HG03103 (cell line): ENCODE measurements at regions not wholly inside any gene's neighbourhood (a gene's known extent, or its start where the extent isn't known, plus 50 kb on each side); places are given as distances from the start of the nearest gene placed in this dataset.
"Not testable (repeated sequence)": the region's sequence is repeated elsewhere in the genome, so short reads cannot be mapped to it uniquely, and the experiment has no call there.

Experiments used
- ATAC-seq: cut with Tn5 transposase; IDR thresholded peaks from one replicate; pipeline ENCODE4 v1.9.1; 2021; ENCODE audit warnings: low read depth; ENCODE audit not compliant: unreplicated experiment

DNA sequence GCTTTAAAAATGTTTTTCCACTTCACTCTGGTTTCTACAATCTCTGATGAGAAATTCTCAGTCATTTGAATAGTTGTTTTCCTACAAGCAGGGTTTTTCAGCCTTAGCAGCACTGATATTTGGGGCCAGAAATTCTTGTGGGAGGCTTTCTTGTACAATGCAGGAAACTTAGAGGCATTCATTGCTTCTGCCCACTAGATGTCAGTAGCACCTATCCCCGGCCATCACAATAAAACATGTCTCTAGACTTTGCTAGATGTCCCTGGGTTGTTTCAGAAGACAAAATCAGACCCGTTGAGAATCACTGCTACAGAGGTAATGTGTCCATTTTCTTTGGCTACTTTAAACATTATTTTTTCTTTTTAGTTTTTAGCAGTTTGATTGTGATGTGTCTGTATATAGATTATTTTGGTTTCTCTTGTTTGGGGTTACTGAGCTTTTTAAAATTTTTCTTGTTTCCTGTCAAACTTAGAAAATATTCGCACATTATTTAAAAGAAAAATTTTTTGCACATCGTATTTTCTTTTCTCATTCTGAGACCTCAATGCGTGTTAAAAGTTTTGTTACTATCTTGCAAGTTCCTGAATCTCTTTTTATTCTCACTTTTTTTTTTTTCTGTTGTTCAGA lies 60.8 kb upstream of the CCDC179 start:
- ATAC-seq = peak; percentile 94

DNA sequence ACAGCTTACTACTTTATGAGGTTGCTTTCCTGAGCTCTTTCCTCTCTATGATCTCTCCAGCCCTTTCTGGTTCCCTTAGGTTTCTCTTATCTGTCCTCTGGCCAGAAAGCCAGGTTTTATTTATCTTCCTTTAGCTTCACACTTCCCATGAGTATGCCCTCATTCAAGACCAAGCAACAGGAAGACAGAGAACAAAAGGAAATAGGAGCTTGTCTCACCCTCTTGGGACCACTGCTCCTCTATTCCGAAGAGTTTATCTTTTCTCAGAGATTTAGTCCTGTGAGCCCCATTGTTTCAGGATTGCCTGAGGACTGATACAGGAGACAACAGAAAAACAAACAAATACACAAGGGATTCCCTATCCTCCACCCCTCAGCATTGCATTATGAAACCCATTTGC lies 62.4 kb upstream of the CCDC179 start:
- ATAC-seq = no peak

DNA sequence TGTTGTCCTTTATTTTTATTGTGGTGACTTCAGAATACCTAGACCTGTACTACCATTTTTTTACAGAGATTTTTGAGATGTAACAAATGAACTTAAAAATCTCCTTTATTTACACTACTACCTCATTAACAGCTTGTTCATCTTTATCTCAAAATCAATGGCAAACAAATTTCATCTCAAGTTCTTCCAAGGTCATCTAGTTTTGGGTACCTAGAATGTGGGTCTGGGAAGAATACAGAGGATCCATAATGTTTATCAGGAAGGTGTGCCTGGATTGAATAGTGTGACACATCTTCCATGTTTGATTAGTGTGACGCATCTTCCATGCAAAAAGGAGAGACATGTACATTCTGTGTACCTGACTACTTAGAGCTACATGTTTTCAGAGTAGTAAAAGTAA lies 63.3 kb upstream of the CCDC179 start:
- ATAC-seq = no peak

DNA sequence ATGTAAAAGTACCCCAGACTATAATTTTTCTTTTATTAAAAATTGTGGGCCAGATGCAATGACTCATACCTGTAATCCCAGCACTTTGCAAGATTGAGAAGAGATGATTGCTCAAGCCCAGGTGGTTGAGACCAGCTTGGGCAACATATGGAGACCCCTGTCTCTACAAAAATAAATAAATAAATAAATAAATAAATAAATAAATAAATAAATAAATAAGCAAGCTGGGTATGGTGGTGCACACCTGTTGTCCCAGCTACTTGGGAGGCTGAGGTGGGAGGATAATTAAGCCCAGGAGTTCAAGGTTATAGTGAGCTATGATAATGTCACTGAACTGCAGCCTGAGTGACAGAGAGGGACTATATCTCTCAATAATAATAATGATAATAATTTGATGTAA lies 66.1 kb upstream of the CCDC179 start:
- ATAC-seq = no peak

DNA sequence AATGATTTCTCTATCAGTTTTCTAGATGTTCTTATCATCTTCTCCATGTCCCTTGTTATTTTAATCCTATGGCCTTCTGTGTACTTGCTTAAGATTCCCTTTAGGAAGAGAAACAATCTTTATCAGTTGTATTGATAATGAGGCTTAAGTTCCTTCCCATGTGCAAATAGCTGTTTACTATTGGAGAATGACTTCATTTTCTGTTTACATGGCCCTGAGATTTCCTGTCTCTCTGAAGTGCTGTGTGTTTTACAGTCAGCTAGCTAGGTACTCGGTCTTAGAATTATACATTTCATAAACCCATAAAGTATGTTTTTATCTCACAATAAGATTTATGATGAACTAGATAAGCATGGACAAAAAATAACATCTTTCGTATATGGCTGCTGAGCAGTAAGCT lies 67.5 kb upstream of the CCDC179 start:
- ATAC-seq = no peak

DNA sequence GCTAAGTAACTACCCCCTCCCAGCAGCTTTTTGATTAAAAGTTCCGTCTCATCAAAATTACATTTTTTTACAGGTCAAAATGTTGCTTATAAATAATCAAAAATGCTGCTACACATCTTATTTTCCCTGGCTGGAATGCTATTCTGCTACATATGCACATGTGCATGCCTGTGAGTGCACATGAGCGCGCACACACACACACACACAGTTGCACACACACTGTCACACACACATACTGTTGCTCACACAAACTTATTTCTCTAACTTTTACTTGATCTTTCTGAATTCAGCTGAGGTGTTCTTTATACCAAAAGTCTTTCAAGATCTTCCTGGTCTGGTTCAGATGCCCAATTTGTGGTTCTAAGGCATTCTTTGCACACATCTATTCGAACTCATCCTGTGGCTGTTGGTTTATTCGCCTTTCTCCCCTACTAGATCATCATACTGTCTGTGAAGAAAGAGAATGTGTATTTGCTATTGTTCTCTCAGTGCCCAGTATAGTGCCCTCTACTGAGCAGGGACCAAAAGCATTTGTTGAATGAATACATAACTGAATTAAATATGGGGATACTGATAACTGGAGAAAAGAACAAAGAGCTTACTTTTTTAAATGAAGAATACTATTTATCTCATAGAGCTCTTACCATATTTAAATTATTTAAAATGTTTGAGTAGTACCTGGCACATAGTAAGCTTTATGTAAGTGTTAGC lies 68.1 kb upstream of the CCDC179 start:
- ATAC-seq = no peak

DNA sequence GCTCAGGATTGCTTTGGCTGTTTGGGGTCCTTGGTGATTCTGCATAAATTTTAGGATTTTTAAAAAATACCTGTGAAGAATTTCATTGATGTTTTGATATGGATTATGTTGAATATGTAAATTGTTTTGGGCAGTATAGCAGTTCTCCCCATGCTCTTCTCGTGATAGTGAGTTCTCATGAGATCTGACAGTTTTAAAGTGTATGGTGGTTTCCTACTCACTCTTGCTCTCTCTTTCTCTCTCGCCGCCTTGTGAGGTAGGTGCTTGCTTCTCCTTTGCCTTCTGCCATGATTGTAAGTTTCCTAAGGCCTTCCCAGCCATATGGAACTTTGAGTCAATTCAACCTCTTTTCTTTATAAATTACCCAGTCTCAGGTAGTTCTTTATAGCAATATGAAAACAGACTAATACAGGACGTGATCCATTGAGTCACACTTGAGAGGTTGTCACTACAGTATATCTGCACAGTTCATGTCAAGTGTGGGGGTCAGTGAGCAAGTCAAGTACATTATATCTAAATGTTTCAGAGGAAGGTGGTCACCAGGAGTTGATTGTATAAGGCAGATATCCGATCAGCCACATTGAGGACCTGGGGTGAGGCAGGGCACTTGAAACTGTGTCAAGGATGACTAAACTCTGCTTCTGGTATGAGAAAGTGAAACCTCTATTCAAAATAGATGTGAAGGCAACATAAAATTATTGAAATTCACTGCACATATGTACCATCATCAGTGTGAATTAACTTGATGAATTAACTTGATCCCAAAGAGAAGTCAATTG lies 70.7 kb upstream of the CCDC179 start:
- peak; percentile 90 for ATAC-seq

DNA sequence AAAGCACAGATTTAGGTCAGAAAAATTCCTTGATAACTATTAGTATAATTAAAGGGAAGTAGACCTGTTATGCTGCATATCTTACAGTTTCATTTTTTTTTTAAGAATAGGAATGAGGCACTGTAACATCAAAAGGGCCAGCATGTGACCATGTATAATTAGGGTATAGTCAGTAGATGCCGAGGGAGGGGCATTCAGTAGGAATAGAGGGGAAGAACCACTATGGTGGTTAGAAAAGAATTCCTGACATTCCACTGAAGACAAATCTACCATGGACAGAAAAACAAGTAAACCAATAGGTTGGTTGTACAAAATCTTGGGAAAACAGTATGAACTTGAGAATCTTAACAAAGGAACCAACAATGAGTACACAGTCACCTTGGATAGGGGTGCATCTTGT lies 78.4 kb upstream of the CCDC179 start:
- no peak for ATAC-seq

DNA sequence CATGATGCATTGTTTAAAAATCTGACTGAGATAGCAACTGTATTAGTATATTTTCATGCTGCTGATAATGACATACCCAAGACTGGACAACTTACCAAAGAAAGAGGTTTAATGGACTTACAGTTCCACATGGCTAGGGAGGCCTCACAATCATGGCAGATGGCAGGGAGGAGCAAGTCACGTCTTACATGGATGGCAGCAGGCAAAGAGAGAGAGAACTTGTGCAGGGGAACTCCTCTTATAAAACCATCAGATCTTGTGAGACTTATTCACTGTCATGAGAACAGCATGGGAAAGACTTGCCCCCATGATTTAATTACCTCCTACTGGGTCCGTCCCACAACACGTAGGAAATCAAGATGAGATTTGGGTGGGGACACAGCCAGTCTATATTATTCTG lies 81.3 kb upstream of the CCDC179 start:
- ATAC-seq = not testable (repeated sequence)

DNA sequence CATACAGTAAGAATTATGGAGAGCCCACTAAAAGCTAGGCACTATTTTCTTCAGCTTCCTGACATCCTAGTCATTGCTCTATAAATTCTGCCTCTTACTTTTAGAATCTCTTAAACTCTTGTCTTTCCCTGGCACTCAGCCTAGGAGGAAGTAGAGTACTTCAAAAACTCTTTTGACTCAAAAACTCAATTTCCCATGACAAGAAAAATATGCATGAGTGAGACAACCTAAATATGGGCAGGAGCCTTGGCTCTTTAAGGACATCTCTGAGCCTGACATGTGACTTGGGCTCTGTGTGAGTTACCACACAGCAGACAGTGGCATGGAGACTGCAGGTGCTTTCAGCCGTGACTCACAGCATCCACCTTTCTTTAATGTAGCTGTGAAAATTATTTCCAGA lies 97.5 kb upstream of the CCDC179 start:
- no peak for ATAC-seq

DNA sequence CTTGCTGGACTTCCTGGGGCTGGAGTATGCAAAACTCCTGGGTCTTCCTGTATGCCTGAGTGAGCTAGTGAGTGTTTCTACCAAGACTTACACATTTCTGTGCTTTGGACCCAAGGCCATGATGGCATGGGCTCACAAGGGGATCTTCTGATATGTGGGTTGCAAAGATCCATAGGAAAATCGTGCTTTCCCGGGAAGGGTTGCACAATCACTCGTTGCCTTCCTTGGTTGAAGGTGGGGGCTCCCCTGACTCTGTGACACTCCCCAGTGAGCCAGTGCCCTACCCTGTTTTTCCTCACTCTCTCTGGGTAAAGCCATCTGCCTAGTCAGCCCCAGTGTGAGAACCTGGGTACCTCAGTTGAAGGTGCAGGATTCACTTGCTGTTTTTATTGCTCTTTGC lies 114.0 kb upstream of the CCDC179 start:
- ATAC-seq = no peak

DNA sequence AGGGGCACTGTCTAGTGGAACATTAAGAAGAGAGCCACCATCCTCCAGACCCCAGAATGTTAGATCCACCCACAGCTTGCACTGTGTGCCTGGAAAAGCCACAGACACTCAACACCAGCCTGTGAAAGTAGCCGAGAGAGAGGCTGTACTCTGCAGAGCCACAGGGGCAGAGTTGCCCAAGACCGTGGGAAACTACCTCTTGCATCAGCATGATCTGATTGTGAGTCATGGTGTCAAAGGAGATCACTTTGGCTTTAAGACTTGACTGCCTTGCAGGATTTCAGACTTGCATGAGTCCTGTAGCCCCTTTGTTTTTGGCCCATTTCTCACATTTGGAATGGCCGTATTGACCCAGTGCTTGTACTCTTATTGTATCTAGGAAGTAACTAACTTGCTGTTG lies 115.9 kb upstream of the CCDC179 start:
- no peak for ATAC-seq

DNA sequence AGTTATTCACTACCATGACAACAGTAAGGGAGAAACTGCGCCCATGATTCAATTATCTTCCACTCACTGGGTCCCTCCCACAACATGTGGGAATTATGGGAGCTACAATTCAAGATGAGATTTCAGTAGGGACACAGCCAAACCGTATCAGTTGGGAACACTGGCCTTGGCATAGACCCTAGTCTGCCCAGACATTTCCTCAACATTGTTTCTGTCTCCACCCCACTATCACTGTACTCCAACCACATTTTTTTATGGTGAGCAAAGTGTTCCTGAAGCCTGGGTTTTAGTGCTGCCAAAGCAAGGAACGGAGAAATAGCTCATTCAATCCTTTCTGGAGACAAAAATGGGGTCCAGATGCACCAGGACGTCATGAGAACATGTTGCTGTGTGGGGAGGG lies 122.6 kb upstream of the CCDC179 start:
- ATAC-seq = no peak

DNA sequence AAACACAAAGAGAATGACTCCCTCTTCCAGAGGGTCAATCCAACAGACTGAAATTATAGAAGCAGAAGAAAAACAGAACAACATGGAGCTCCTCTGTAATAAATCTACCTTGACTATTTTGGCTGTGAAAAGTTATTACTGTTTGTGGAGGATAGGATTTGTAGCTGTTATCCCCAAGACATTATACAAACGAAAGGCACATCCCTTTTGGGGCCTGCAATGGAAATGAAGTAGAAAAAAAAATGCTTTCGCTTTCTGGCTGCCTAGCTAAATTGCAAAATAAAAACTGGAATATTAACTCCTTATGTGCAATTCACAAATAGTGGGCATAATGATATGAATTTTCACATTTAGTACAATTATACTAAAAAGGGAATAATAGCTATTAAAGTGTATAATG lies 123.8 kb upstream of the CCDC179 start:
- ATAC-seq = no peak

DNA sequence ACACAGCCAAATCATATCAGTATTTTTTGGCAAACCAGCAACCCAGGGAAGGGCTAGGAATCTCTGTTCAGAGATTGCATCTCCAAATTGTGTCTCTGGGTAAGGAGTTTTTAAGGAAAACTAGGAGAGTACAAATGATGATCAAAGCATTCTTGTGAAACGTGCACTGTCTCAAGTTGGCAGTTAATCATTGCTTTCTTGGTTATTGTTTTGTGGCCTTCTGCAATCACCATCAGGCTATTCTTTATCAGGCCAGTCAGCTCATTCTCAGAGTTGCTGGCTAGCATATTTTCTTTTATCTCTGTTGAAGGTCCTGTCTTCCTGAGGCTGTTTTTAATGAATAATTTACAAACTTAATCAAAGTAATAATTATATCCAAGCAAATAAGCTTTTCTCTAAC lies 129.1 kb upstream of the CCDC179 start:
- ATAC-seq = no peak

DNA sequence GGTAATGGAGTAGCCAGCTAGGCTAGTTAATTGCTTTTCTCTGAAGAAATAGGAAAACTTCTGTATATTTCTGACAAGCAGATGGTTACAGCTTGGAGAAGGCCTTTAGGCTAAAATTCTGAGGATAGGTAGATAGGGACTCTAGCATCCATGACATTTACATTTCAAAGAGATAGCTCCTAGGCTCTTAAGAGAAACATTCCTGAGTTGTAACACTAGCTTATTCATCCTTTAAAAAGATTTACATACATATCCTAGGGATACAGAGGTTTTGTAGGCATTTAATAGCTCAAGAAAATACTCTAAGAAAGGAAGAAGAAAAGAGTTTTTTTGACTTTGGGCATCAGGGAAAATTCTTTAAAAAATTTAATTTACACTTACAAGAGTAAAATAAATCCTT lies 130.9 kb upstream of the CCDC179 start:
- no peak for ATAC-seq

DNA sequence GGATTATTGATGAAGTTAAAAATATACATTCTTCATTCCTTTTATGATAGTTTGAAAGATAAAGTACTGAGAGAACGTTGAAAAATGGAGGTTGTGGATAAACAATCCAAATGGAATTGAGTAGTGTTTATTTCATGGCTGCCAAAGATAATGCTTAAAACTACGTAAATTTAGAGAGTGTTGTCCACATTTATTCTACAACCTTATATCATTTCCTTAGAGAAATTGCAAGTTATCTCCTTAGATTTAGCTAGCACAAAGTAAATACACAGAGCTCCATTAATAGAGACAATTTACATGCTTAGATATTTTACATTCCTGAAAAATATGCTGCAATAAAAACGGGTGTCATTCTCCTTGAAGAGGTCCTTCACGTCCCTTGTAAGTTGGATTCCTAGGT lies 146.5 kb upstream of the CCDC179 start:
- ATAC-seq = no peak

DNA sequence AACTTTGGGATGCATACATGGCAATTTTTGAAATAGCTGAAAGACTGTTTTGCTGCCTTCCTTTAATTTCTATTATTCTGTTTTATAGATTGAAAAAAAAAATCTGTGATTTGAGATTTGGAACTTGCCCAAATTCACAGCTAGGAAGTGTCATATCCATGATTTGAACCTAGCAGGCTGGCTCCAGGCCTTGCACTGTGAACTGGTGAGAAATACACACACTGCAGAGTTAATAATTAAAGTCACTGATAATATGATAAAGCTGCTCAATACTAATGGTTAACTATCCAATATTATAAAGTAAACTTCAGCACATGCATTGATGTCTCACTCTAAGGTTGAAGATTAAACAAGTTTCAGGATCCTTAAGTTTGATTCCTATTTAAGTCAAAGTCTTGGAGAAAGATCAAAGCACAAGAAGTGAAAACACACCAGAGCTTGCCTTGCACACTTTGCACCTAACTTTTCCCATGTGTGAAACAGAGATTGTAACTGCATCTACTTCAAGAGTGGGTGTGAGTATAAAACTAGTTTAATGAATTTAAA lies 150.6 kb upstream of the CCDC179 start:
- no peak for ATAC-seq

DNA sequence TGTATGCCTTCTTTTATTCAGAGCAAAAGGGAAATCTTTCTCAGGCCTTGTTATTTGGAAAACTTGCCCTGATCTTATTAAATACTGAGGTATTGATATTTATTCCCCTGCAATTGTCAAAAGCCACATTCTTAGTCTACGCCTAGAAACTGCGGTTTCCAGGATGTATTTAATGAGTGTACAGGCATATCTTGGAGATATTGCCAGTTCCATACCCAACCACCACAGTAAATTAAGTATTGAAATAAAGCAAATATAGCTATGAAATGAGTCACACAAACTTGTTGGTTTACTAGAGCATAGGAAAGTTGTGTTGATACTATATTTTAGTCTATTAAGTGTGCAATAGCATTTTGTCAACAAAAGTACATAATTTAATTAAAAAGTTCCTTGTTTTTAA lies 152.7 kb upstream of the CCDC179 start:
- no peak for ATAC-seq

DNA sequence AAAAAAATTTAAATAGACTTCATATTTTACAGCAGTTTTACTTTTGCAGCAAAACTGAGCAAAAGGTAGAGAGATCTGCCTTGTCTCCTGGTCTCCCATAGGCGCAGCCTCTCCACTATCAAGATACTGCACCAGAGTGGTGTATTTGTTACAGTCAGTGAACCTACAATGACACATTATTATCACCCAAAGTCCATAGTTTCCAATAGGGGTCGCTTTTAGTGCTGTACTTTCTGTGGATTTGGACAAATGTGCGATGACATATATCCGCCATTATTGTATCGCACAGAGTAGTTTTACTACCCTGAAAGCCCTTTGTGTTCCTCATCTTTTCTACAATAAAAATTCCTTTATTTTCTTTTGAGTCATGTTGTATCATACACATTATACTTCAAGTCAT lies 153.2 kb upstream of the CCDC179 start:
- no peak for ATAC-seq

DNA sequence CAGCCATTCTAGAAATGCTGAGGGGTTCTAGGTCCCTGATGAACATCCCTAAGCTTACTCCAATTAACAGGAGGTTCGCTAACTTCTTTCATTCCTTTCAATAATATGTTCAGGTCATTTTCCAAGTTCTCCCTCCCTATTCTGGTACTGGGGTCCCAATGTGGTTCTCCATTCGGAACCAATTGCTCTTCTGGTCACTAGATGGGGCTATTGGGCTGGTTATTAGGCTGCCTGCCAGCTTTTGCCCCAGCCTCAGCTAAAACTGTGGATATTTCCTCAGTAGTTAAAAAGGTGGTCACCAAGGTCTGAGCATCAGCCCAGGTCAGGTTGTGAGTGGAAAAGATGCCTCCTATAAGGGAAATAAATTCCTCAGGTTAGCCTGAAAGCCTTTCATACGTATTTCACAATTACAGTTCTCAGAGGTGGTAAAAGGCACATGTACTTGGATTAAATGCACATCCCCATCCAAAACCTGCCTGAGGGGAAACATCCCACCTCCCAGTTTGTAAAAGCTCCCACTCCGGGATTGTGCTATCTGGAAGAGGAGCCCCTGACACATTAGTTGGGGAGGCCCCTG lies 161.1 kb upstream of the CCDC179 start:
- ATAC-seq = no peak
